ENCODE measurements at regions not wholly inside any gene's neighbourhood (a gene's known extent, or its start where the extent isn't known, plus 50 kb on each side); places are given as distances from the start of the nearest gene placed in this dataset.

GRCh38 chr1:227432181-227432535 lies 113.9 kb upstream of the CDC42BPA start:
- Histone ChIP-seq H3K27ac (ENCODE audit: low read depth, low read length, poor library complexity, severe bottlenecking) (no peak overlapping the region), H3K4me3 (ENCODE audit: low read depth, low read length, poor library complexity, severe bottlenecking) (no peak overlapping the region), H3K9me2 (ENCODE audit: low read depth, low read length) (no peaks in the 10 kb centered on the region), H3K4me1 (ENCODE audit: insufficient read depth, low read length, severe bottlenecking) (no peaks in the 10 kb centered on the region), H3K4me2 (ENCODE audit: low read length) (no peak overlapping the region), H4K20me1 (ENCODE audit: insufficient read depth, low read length) (no peaks in the 10 kb centered on the region), H3K9me3 (ENCODE audit: low read length) (no peaks in the 10 kb centered on the region), H3K79me2 (ENCODE audit: insufficient read depth, low read length) (no peaks in the 10 kb centered on the region), H3F3A (ENCODE audit: insufficient read depth, low read length) (no peaks in the 10 kb centered on the region), H3K27me3 (ENCODE audit: insufficient read depth, low read length) (peaks cover 4% of the 10 kb centered on the region; the same call in 1 of the 2 replicates), H2AFZ (ENCODE audit: low read length) (no peak overlapping the region), H3K9ac (ENCODE audit: low read length) (no peak overlapping the region), H3K36me3 (ENCODE audit: insufficient read depth, low read length) (no peaks in the 10 kb centered on the region)
- TF ChIP-seq CTCF (IDR thresholded peaks at IDR 0.05; ENCODE audit: low read length), result no peak
- TF ChIP-seq EZH2 (IDR thresholded peaks at IDR 0.05; ENCODE audit: borderline replicate concordance, low read length), result no peak

- no peaks in the 10 kb centered on the region for H4K20me1 ChIP-seq (ENCODE audit: insufficient read depth, low read length)
- H3K4me3 ChIP-seq (ENCODE audit: low read depth, low read length, poor library complexity, severe bottlenecking), result no peak overlapping the region
- no peaks in the 10 kb centered on the region for H3K79me2 ChIP-seq (ENCODE audit: insufficient read depth, low read length)
- no peak overlapping the region for H3K4me2 ChIP-seq (ENCODE audit: low read length)
- H3F3A ChIP-seq (ENCODE audit: insufficient read depth, low read length), result no peaks in the 10 kb centered on the region
- H3K27me3 ChIP-seq (ENCODE audit: insufficient read depth, low read length), result peaks cover 4% of the 10 kb centered on the region; the same call in 1 of the 2 replicates
- H3K9me3 ChIP-seq (ENCODE audit: low read length), result no peaks in the 10 kb centered on the region
- no peak overlapping the region for H2AFZ ChIP-seq (ENCODE audit: low read length)
- H3K9ac ChIP-seq (ENCODE audit: low read length), result no peak overlapping the region
- TF ChIP-seq CTCF (IDR thresholded peaks at IDR 0.05; ENCODE audit: low read length) (no peak), EZH2 (IDR thresholded peaks at IDR 0.05; ENCODE audit: borderline replicate concordance, low read length) (no peak)
- no peaks in the 10 kb centered on the region for H3K9me2 ChIP-seq (ENCODE audit: low read depth, low read length)
- H3K36me3 ChIP-seq (ENCODE audit: insufficient read depth, low read length), result no peaks in the 10 kb centered on the region
- H3K4me1 ChIP-seq (ENCODE audit: insufficient read depth, low read length, severe bottlenecking), result no peaks in the 10 kb centered on the region
- no peak overlapping the region for H3K27ac ChIP-seq (ENCODE audit: low read depth, low read length, poor library complexity, severe bottlenecking)
These were observed 111.4 kb upstream of the CDC42BPA start for GRCh38 chr1:227429447-227430359.

- no peaks in the 10 kb centered on the region for H3K9me2 ChIP-seq (ENCODE audit: low read depth, low read length)
- H3K4me2 ChIP-seq (ENCODE audit: low read length), result no peak overlapping the region
- H3F3A ChIP-seq (ENCODE audit: insufficient read depth, low read length), result no peaks in the 10 kb centered on the region
- no peaks in the 10 kb centered on the region for H4K20me1 ChIP-seq (ENCODE audit: insufficient read depth, low read length)
- H3K9me3 ChIP-seq (ENCODE audit: low read length), result no peaks in the 10 kb centered on the region
- H3K36me3 ChIP-seq (ENCODE audit: insufficient read depth, low read length), result no peaks in the 10 kb centered on the region
- no peaks in the 10 kb centered on the region for H3K4me1 ChIP-seq (ENCODE audit: insufficient read depth, low read length, severe bottlenecking)
- no peak overlapping the region for H3K9ac ChIP-seq (ENCODE audit: low read length)
- H3K27me3 ChIP-seq (ENCODE audit: insufficient read depth, low read length), result peaks cover 4% of the 10 kb centered on the region; the same call in 1 of the 2 replicates
- H2AFZ ChIP-seq (ENCODE audit: low read length), result no peak overlapping the region
- TF ChIP-seq CTCF (IDR thresholded peaks at IDR 0.05; ENCODE audit: low read length) (no peak), EZH2 (IDR thresholded peaks at IDR 0.05; ENCODE audit: borderline replicate concordance, low read length) (no peak)
- H3K79me2 ChIP-seq (ENCODE audit: insufficient read depth, low read length), result no peaks in the 10 kb centered on the region
- no peak overlapping the region for H3K27ac ChIP-seq (ENCODE audit: low read depth, low read length, poor library complexity, severe bottlenecking)
- no peak overlapping the region for H3K4me3 ChIP-seq (ENCODE audit: low read depth, low read length, poor library complexity, severe bottlenecking)
These were observed 110.5 kb upstream of the CDC42BPA start for GRCh38 chr1:227428803-227429202.
